ENCODE measurements at regions not wholly inside any gene's neighbourhood (a gene's known extent, or its start where the extent isn't known, plus 50 kb on each side); places are given as distances from the start of the nearest gene placed in this dataset.

DNA sequence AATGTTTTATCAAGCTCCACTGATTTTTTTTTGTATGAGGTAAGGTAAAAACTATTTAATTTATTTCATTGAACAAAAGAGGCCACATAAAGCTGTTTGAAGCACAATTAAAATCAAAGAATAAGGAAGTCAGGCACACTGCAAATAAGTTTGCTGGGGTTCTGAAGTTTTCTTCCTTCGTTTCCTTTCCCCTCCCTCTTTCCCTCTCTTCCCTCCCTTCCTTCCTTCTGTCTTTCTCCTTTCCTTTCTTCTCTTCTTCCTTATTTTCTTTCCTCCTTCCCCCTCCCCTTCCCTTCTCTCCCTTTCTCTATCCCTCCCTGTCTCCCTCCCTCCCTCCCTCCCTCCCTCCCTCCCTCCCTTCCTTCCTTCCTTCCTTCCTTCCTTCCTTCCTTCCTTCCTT is 78.7 kb downstream of the ALX1 start:
- no peak for TF ChIP-seq CTCF (IDR thresholded peaks at IDR 0.05)
- DNase-seq (no peak), ATAC-seq (no peak)
- H3K4me1 ChIP-seq (ENCODE audit: control insufficient read depth, insufficient read depth, low read length): no peaks in the 10 kb centered on the region
- Mint-ChIP-seq H3K36me3 (no peaks in the 10 kb centered on the region), H3K27ac (no peak overlapping the region), H3K9me3 (peaks cover 3 to 6% of the 10 kb centered on the region in 2 donors), H3K27me3 (ENCODE audit: low read depth in 2 of 2) (no peaks in the 10 kb centered on the region), H3K4me1 (no peaks in the 10 kb centered on the region), H3K4me3 (no peak overlapping the region)
- no peak overlapping the region for H3K4me3 ChIP-seq (ENCODE audit: low read length)
- H3K27ac ChIP-seq (ENCODE audit: low read length): no peak overlapping the region
- H3K36me3 ChIP-seq (ENCODE audit: control insufficient read depth, insufficient read depth, low read length): no peaks in the 10 kb centered on the region
- WGBS (ENCODE audit: insufficient coverage): 27% methylated on average over 1 of the region's 1 CpG
- intact Hi-C loops (cut with micrococcal nuclease): no loop called here
- H3K27me3 ChIP-seq (ENCODE audit: control insufficient read depth, insufficient read depth, low read length): no peaks in the 10 kb centered on the region
- H3K9me3 ChIP-seq (ENCODE audit: control insufficient read depth, insufficient read depth, low read length): no peaks in the 10 kb centered on the region

GRCh38 chr12:85363382-85364190 is 83.6 kb downstream of the ALX1 start:
- intact Hi-C loops (cut with micrococcal nuclease): no loop called here
- ATAC-seq (no peak), DNase-seq (no peak)
- no peaks in the 10 kb centered on the region for H3K4me1 ChIP-seq (ENCODE audit: control insufficient read depth, insufficient read depth, low read length)
- H3K27ac Mint-ChIP-seq: no peak overlapping the region
- no peak overlapping the region for H3K4me3 ChIP-seq (ENCODE audit: low read length)
- 82% methylated on average over 3 of the region's 5 CpGs for WGBS (ENCODE audit: insufficient coverage)
- H3K9me3 Mint-ChIP-seq: peaks cover 6 to 7% of the 10 kb centered on the region in 2 donors
- no peaks in the 10 kb centered on the region for H3K36me3 Mint-ChIP-seq
- no peak overlapping the region for H3K4me3 Mint-ChIP-seq
- no peak overlapping the region for H3K27ac ChIP-seq (ENCODE audit: low read length)
- no peaks in the 10 kb centered on the region for H3K9me3 ChIP-seq (ENCODE audit: control insufficient read depth, insufficient read depth, low read length)
- no peak for TF ChIP-seq CTCF (IDR thresholded peaks at IDR 0.05)
- no peaks in the 10 kb centered on the region for H3K4me1 Mint-ChIP-seq
- no peaks in the 10 kb centered on the region for H3K27me3 Mint-ChIP-seq (ENCODE audit: low read depth in 2 of 2)
- H3K27me3 ChIP-seq (ENCODE audit: control insufficient read depth, insufficient read depth, low read length): no peaks in the 10 kb centered on the region
- no peaks in the 10 kb centered on the region for H3K36me3 ChIP-seq (ENCODE audit: control insufficient read depth, insufficient read depth, low read length)

DNA sequence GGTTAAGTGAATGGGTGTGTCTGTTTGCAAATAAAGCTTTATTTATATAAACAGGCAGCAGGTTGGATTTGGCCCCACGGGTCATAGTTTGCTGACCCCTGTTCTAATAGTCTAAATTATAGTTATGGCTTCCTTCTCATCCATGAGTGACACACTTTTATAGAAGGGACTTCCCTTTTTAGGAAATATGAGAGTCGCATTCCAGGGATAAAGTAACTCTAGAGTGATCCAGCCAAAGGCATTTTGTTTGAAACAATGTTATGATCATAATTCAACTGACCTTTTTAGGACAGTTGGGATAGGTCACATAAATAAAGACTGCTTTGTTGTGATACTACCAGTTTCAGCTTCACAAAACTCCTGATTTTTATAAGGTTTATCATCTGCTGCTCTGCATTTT is 87.9 kb downstream of the ALX1 start:
- Histone ChIP-seq H3K4me3 (ENCODE audit: low read length) (no peak overlapping the region), H3K27me3 (ENCODE audit: control insufficient read depth, insufficient read depth, low read length) (no peaks in the 10 kb centered on the region), H3K9me3 (ENCODE audit: control insufficient read depth, insufficient read depth, low read length) (no peaks in the 10 kb centered on the region), H3K27ac (ENCODE audit: low read length) (no peak overlapping the region), H3K36me3 (ENCODE audit: control insufficient read depth, insufficient read depth, low read length) (no peaks in the 10 kb centered on the region), H3K4me1 (ENCODE audit: control insufficient read depth, insufficient read depth, low read length) (no peaks in the 10 kb centered on the region)
- peaks cover 3 to 4% of the 10 kb centered on the region in 2 donors for H3K9me3 Mint-ChIP-seq
- TF ChIP-seq CTCF (IDR thresholded peaks at IDR 0.05): no peak
- no peak overlapping the region for H3K4me3 Mint-ChIP-seq
- H3K4me1 Mint-ChIP-seq: no peaks in the 10 kb centered on the region
- intact Hi-C loops (cut with micrococcal nuclease): no loop called here
- H3K27me3 Mint-ChIP-seq (ENCODE audit: low read depth in 2 of 2): no peaks in the 10 kb centered on the region
- 71% methylated on average over 1 of the region's 2 CpGs for WGBS (ENCODE audit: insufficient coverage)
- DNase-seq (no peak), ATAC-seq (no peak)
- no peak overlapping the region for H3K27ac Mint-ChIP-seq
- H3K36me3 Mint-ChIP-seq: no peaks in the 10 kb centered on the region
